GM12878 (cell line): ENCODE measurements at regions not wholly inside any gene's neighbourhood (a gene's known extent, or its start where the extent isn't known, plus 50 kb on each side); places are given as distances from the start of the nearest gene placed in this dataset.

ENCODE experiments used
- BCL11A ChIP-seq: IDR thresholded peaks from 2 replicates; pipeline ENCODE4 v1.6.1; 2011; ENCODE audit warnings: low read depth, low read length
- CHD2 ChIP-seq: IDR thresholded peaks from 2 replicates; pipeline ENCODE4 v1.6.1; 2011; ENCODE audit warnings: low read depth, low read length, improper control_type of control experiment, borderline replicate concordance
- DPF2 ChIP-seq: fragments of 450-650 bp; IDR thresholded peaks from 2 replicates; pipeline ENCODE4 v1.6.1; 2017; ENCODE audit warnings: mild to moderate bottlenecking
- GATAD2B ChIP-seq: fragments of 450-650 bp; conservative IDR thresholded peaks from 2 replicates; pipeline ENCODE4 v1.6.1; 2017; ENCODE audit warnings: low read depth, mild to moderate bottlenecking, moderate library complexity
- HDAC6 ChIP-seq: fragments of 200-600 bp; sonication (generic); IDR thresholded peaks from one replicate; pipeline ENCODE4 v1.8.0; 2017; ENCODE audit warnings: antibody characterized with exemption; ENCODE audit not compliant: unreplicated experiment
- IKZF1 ChIP-seq: fragments of 450-650 bp; conservative IDR thresholded peaks from 2 replicates; pipeline ENCODE4 v1.6.1; 2017; ENCODE audit warnings: antibody characterized with exemption, mild to moderate bottlenecking
- KAT2A ChIP-seq: conservative IDR thresholded peaks from 2 replicates; pipeline ENCODE4 v1.6.1; 2011; ENCODE audit warnings: low read depth, low read length; ENCODE audit not compliant: control insufficient read depth
- MTA2 ChIP-seq: fragments of 450-650 bp; IDR thresholded peaks from 2 replicates; pipeline ENCODE4 v1.6.1; 2016; ENCODE audit warnings: low read depth, mild to moderate bottlenecking, moderate library complexity
- NR2C1 ChIP-seq: fragments of 450-650 bp; IDR thresholded peaks from 2 replicates; pipeline ENCODE4 v1.6.1; 2017; ENCODE audit warnings: antibody characterized with exemption, mild to moderate bottlenecking, moderate library complexity
- RAD21 ChIP-seq: IDR thresholded peaks from 2 replicates; pipeline ENCODE4 v1.6.1; 2011; ENCODE audit warnings: mild to moderate bottlenecking, low read depth, low read length, moderate library complexity; ENCODE audit not compliant: insufficient read depth
- RB1 ChIP-seq: fragments of 450-650 bp; formaldehyde crosslinking; IDR thresholded peaks from 2 replicates; pipeline ENCODE4 v1.6.1; 2017; ENCODE audit warnings: mild to moderate bottlenecking, borderline replicate concordance
- RCOR1 ChIP-seq: conservative IDR thresholded peaks from 2 replicates; pipeline ENCODE4 v1.6.1; 2012; ENCODE audit warnings: low read depth, low read length, improper control_type of control experiment
- SP1 ChIP-seq: IDR thresholded peaks from one replicate; pipeline ENCODE4 v1.6.1; 2011; ENCODE audit warnings: low read depth, low read length
- SREBF1 ChIP-seq: IDR thresholded peaks from 2 replicates; pipeline ENCODE4 v1.6.1; 2012; ENCODE audit warnings: mild to moderate bottlenecking, low read length
- TCF3 ChIP-seq: IDR thresholded peaks from 2 replicates; pipeline ENCODE4 v1.6.1; 2012; ENCODE audit warnings: low read depth, mild to moderate bottlenecking, low read length, borderline replicate concordance; ENCODE audit not compliant: insufficient read depth
- WRNIP1 ChIP-seq: IDR thresholded peaks from 2 replicates; pipeline ENCODE4 v1.6.1; 2011; ENCODE audit warnings: low read depth, low read length, improper control_type of control experiment, borderline replicate concordance
- YY1 ChIP-seq: IDR thresholded peaks from 2 replicates; pipeline ENCODE4 v1.6.1; 2011; ENCODE audit warnings: low read depth, mild to moderate bottlenecking, low read length
- ZNF217 ChIP-seq: fragments of 450-650 bp; IDR thresholded peaks from 2 replicates; pipeline ENCODE4 v1.6.1; 2017; ENCODE audit warnings: antibody characterized with exemption, mild to moderate bottlenecking
- TF ChIP-seq, protein P1 (sequence below): fragments of 450-650 bp; conservative IDR thresholded peaks from 2 replicates; pipeline ENCODE4 v1.6.1; 2017; ENCODE audit warnings: mild to moderate bottlenecking, moderate library complexity
- TF ChIP-seq, protein P2 (sequence below): IDR thresholded peaks from 2 replicates; pipeline ENCODE4 v1.6.1; 2011; ENCODE audit warnings: mild to moderate bottlenecking, low read depth, low read length, moderate library complexity; ENCODE audit not compliant: insufficient replicate concordance
- TF ChIP-seq, protein P3 (sequence below): fragments of 450-650 bp; IDR thresholded peaks from 2 replicates; pipeline ENCODE4 v1.6.1; 2017; ENCODE audit warnings: low read depth, mild to moderate bottlenecking, moderate library complexity
- TF ChIP-seq, protein P4 (sequence below), 3 experiments: IDR thresholded peaks in 2 of 3; conservative IDR thresholded peaks in 1 of 3; 2 replicates each; pipeline ENCODE4 v1.5.1; 2011; ENCODE audit warnings: low read depth in 3 of 3, low read length in 3 of 3, mild to moderate bottlenecking in 3 of 3, control low read depth in 2 of 3, moderate library complexity in 2 of 3, inconsistent platforms in 1 of 3, mixed read lengths in 1 of 3; ENCODE audit not compliant: control insufficient read depth in 2 of 3, insufficient read depth in 1 of 3; ENCODE audit errors: extremely low read depth in 1 of 3
- TF ChIP-seq, protein P5 (sequence below): fragments of 450-650 bp; IDR thresholded peaks from 2 replicates; pipeline ENCODE4 v1.6.1; 2017; ENCODE audit warnings: mild to moderate bottlenecking
- TF ChIP-seq, protein P6 (sequence below): IDR thresholded peaks from 2 replicates; pipeline ENCODE4 v1.6.1; 2012; ENCODE audit warnings: low read depth, low read length, improper control_type of control experiment

DNA sequence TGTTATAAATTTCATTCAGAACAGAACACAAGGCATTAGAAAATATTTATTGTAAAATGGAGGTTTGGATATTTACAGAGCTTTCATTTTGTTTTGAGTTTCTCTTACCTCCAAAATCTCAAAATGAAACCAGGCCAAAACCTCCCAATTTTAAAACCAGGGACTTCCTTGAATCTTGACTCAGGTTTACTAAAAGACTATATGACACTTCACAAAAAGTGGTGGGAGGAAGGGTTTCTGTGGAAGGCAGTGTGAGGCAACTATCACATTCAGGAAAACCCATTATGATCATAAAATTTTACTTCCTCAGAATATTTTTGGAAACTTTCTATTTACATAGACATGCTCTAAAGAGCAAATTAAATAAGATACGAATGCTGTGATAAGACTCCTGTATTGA is 205.8 kb upstream of the EOMES start (continued):
- TF ChIP-seq, protein P1, sequence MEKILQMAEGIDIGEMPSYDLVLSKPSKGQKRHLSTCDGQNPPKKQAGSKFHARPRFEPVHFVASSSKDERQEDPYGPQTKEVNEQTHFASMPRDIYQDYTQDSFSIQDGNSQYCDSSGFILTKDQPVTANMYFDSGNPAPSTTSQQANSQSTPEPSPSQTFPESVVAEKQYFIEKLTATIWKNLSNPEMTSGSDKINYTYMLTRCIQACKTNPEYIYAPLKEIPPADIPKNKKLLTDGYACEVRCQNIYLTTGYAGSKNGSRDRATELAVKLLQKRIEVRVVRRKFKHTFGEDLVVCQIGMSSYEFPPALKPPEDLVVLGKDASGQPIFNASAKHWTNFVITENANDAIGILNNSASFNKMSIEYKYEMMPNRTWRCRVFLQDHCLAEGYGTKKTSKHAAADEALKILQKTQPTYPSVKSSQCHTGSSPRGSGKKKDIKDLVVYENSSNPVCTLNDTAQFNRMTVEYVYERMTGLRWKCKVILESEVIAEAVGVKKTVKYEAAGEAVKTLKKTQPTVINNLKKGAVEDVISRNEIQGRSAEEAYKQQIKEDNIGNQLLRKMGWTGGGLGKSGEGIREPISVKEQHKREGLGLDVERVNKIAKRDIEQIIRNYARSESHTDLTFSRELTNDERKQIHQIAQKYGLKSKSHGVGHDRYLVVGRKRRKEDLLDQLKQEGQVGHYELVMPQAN = no peak
- TF ChIP-seq SP1 (no peak), CHD2 (no peak), TCF3 (no peak), WRNIP1 (no peak), ZNF217 (peak; percentile 37; the same call in 1 of the 2 replicates), KAT2A (no peak), IKZF1 (peak; percentile 81), YY1 (peak; percentile 43; the same call in 1 of the 2 replicates), RAD21 (no peak), GATAD2B (0 out of 2 replicates have a peak, but pooled peaks have one; percentile 21), MTA2 (peak; percentile 36; the same call in 1 of the 2 replicates), NR2C1 (no peak), DPF2 (no peak), BCL11A (no peak), RCOR1 (no peak), HDAC6 (no peak), RB1 (no peak), SREBF1 (no peak)
- TF ChIP-seq, protein P2, sequence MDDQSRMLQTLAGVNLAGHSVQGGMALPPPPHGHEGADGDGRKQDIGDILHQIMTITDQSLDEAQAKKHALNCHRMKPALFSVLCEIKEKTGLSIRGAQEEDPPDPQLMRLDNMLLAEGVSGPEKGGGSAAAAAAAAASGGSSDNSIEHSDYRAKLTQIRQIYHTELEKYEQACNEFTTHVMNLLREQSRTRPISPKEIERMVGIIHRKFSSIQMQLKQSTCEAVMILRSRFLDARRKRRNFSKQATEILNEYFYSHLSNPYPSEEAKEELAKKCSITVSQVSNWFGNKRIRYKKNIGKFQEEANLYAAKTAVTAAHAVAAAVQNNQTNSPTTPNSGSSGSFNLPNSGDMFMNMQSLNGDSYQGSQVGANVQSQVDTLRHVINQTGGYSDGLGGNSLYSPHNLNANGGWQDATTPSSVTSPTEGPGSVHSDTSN = no peak
- TF ChIP-seq, protein P3, sequence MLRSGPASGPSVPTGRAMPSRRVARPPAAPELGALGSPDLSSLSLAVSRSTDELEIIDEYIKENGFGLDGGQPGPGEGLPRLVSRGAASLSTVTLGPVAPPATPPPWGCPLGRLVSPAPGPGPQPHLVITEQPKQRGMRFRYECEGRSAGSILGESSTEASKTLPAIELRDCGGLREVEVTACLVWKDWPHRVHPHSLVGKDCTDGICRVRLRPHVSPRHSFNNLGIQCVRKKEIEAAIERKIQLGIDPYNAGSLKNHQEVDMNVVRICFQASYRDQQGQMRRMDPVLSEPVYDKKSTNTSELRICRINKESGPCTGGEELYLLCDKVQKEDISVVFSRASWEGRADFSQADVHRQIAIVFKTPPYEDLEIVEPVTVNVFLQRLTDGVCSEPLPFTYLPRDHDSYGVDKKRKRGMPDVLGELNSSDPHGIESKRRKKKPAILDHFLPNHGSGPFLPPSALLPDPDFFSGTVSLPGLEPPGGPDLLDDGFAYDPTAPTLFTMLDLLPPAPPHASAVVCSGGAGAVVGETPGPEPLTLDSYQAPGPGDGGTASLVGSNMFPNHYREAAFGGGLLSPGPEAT = peak; percentile 80; the same call in 1 of the 2 replicates
- TF ChIP-seq, protein P4, sequence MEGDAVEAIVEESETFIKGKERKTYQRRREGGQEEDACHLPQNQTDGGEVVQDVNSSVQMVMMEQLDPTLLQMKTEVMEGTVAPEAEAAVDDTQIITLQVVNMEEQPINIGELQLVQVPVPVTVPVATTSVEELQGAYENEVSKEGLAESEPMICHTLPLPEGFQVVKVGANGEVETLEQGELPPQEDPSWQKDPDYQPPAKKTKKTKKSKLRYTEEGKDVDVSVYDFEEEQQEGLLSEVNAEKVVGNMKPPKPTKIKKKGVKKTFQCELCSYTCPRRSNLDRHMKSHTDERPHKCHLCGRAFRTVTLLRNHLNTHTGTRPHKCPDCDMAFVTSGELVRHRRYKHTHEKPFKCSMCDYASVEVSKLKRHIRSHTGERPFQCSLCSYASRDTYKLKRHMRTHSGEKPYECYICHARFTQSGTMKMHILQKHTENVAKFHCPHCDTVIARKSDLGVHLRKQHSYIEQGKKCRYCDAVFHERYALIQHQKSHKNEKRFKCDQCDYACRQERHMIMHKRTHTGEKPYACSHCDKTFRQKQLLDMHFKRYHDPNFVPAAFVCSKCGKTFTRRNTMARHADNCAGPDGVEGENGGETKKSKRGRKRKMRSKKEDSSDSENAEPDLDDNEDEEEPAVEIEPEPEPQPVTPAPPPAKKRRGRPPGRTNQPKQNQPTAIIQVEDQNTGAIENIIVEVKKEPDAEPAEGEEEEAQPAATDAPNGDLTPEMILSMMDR (IDR thresholded peaks at IDR 0.05 in 2 of 3, conservative IDR thresholded peaks at IDR 0.05 in 1 of 3; ENCODE audit: control insufficient read depth in 2 of 3, extremely low read depth in 1 of 3, insufficient read depth in 1 of 3, low read depth in 3 of 3, low read length in 3 of 3) = no peak
- TF ChIP-seq, protein P5, sequence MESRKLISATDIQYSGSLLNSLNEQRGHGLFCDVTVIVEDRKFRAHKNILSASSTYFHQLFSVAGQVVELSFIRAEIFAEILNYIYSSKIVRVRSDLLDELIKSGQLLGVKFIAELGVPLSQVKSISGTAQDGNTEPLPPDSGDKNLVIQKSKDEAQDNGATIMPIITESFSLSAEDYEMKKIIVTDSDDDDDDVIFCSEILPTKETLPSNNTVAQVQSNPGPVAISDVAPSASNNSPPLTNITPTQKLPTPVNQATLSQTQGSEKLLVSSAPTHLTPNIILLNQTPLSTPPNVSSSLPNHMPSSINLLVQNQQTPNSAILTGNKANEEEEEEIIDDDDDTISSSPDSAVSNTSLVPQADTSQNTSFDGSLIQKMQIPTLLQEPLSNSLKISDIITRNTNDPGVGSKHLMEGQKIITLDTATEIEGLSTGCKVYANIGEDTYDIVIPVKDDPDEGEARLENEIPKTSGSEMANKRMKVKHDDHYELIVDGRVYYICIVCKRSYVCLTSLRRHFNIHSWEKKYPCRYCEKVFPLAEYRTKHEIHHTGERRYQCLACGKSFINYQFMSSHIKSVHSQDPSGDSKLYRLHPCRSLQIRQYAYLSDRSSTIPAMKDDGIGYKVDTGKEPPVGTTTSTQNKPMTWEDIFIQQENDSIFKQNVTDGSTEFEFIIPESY = no peak
- TF ChIP-seq, protein P6, sequence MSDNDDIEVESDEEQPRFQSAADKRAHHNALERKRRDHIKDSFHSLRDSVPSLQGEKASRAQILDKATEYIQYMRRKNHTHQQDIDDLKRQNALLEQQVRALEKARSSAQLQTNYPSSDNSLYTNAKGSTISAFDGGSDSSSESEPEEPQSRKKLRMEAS = no peak
